Activated T-cell treated with anti-CD3 and anti-CD28 coated beads, Interleukin-2, amount 50 U/mL, for 4 hours (primary cell): ENCODE measurements at regions not wholly inside any gene's neighbourhood (a gene's known extent, or its start where the extent isn't known, plus 50 kb on each side); places are given as distances from the start of the nearest gene placed in this dataset.
"Not testable (repeated sequence)": the region's sequence is repeated elsewhere in the genome, so short reads cannot be mapped to it uniquely, and the experiment has no call there.

ENCODE experiments used
- ATAC-seq, 2 donors: fragments of 200-7000 bp; cut with Tn5 transposase; one replicate each; pipeline ENCODE4 v1.10.0; 2021
- DNase-seq: peaks from one replicate; pipeline ENCODE4 v3.0.0-alpha.2; 2020
- H3K27me3 Mint-ChIP-seq: one replicate; pipeline ENCODE4 v1.8.0; 2021; ENCODE audit warnings: low read depth, mixed read lengths
- H3K36me3 Mint-ChIP-seq: one replicate; pipeline ENCODE4 v1.8.0; 2022; ENCODE audit warnings: mixed read lengths; ENCODE audit not compliant: insufficient read depth
- H3K4me1 Mint-ChIP-seq: one replicate; pipeline ENCODE4 v1.8.0; 2021; ENCODE audit warnings: low read depth, mixed read lengths
- H3K4me3 Mint-ChIP-seq: one replicate; pipeline ENCODE4 v1.8.0; 2021; ENCODE audit warnings: mild to moderate bottlenecking, moderate library complexity, mixed read lengths
- H3K9me3 Mint-ChIP-seq: one replicate; pipeline ENCODE4 v1.8.0; 2021; ENCODE audit warnings: mixed read lengths

GRCh38 chr4:20017070-20017776 is 234.5 kb upstream of the SLIT2 start:
- H3K4me1 Mint-ChIP-seq, result no peaks in the 10 kb centered on the region
- no peaks in the 10 kb centered on the region for H3K36me3 Mint-ChIP-seq
- no peak for DNase-seq
- ATAC-seq, result no peak
- H3K4me3 Mint-ChIP-seq, result no peak overlapping the region
- no peaks in the 10 kb centered on the region for H3K27me3 Mint-ChIP-seq
- H3K9me3 Mint-ChIP-seq, result peaks cover 12% of the 10 kb centered on the region

DNA sequence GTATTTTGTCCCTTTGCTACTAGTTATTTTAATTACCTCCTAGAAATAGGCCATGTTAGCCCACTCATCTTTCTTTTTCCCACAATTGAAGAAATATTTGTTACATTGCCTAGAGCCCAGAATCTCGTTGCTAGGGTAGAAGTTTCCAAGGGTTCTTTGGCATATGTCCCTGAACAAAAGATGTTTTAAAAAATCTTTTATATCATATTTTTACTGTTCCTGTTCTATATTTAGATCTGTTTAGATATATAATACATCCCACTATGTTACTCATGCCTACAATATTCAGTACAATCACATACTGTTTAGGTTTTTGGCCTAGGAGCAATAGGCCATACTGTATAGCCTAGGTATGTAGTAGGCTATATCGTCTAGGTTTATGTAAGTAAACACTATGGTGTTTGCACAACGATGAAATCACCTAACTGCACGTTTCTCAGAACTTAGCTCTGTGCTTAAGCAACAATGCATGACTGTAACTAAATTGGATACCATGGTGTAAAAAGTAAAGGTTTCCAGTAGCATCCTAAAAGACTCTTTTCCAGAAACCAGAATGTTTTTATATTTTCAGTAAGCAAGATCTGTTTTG is 236.0 kb upstream of the SLIT2 start:
- peaks cover 12% of the 10 kb centered on the region for H3K9me3 Mint-ChIP-seq
- no peaks in the 10 kb centered on the region for H3K36me3 Mint-ChIP-seq
- H3K4me1 Mint-ChIP-seq, result no peaks in the 10 kb centered on the region
- H3K4me3 Mint-ChIP-seq, result no peak overlapping the region
- H3K27me3 Mint-ChIP-seq, result no peaks in the 10 kb centered on the region
- DNase-seq (no peak), ATAC-seq (no peak)

DNA sequence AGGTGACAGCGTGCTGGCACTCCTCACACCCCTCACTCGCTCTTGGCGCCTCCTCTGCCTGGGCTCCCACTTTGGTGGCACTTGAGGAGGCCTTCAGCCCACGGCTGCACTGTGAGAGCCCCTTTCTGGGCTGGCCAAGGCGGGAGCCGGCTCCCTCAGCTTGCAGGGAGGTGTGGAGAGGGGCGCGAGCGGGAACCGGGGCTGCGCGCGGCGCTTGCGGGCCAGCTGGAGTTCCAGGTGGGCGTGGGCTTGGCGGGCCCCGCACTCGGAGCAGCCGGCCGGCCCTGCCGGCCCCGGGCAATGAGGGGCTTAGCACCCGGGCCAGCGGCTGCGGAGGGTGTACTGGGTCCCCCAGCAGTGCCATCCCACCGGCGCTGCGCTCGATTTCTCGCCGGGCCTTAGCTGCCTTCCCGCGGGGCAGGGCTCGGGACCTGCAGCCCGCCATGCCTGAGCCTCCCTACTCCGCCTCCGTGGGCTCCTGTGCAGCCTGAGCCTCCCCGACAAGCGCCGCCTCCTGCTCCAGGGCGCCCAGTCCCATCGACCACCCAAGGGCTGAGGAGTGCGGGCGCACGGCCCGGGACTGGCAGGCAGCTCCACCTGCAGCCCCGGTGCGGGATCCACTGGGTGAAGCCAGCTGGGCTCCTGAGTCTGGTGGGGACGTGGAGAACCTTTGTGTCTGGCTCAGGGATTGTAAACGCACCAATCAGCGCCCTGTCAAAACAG is 247.7 kb upstream of the SLIT2 start:
- not testable (repeated sequence) for H3K36me3 Mint-ChIP-seq
- H3K9me3 Mint-ChIP-seq, result peaks cover 12% of the 10 kb centered on the region

DNA sequence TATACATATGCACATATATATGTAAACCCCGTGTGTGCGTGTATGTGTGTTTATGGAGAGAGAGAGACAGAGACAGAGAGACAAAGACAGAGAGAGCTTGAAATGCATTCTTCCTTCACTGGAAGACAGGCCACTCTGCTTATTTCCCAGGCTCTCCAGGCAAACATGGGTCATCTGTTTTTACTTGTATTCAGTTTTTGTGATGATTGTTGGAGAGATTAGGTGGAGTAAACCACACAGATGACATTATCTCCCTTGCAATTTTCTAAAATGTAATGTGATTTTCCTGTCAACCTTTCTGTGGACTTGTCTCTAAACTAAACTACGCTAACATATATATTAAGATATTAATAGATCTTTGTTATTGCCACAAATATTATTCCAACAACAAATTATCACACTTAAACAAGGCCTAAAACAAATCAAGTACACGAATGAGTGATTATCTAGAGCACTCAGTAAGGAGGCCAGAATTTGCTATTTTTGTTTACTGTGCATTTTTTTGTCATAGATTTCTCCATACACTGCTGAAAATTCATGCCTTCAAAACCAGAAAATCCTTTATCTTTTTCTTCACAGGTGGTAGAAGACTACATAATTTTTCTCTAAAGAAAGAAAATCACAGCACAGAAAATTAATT is 251.8 kb upstream of the SLIT2 start:
- no peaks in the 10 kb centered on the region for H3K27me3 Mint-ChIP-seq
- H3K9me3 Mint-ChIP-seq, result peaks cover 3% of the 10 kb centered on the region

More for the DNA sequence above, 247.7 kb upstream of the SLIT2 start:
- not testable (repeated sequence) for H3K4me1 Mint-ChIP-seq, H3K4me3 Mint-ChIP-seq, DNase-seq, H3K27me3 Mint-ChIP-seq, ATAC-seq

GRCh38 chr4:19999276-19999675 is 252.4 kb upstream of the SLIT2 start:
- no peak overlapping the region for H3K4me3 Mint-ChIP-seq
- ATAC-seq, result no peak
- DNase-seq, result no peak
- H3K36me3 Mint-ChIP-seq, result no peaks in the 10 kb centered on the region
- H3K4me1 Mint-ChIP-seq, result no peaks in the 10 kb centered on the region
- H3K27me3 Mint-ChIP-seq, result no peaks in the 10 kb centered on the region
- H3K9me3 Mint-ChIP-seq, result peaks cover 3% of the 10 kb centered on the region

More for the DNA sequence above, 251.8 kb upstream of the SLIT2 start:
- no peak for DNase-seq
- H3K4me3 Mint-ChIP-seq, result no peak overlapping the region
- H3K36me3 Mint-ChIP-seq, result no peaks in the 10 kb centered on the region
- no peaks in the 10 kb centered on the region for H3K4me1 Mint-ChIP-seq
- no peak for ATAC-seq

DNA sequence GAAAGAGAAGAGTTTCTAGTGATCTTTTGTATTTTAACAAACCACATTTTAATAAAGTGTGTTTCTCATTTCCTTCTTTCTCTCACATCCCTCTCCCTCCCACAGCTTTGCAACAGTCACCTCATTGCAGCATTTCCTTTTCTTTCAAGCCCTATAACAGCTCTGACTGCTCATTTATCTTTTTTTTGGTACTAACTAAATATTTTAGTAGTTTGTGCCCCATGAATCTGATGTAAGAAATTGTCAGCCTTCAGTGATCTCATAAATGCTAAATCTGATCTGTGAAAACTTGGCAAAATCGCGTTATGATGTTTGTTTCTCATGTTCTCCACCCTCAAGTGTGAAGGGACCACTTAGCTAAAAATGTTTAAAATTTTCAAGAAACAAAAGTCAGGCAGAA is 258.5 kb upstream of the SLIT2 start:
- H3K36me3 Mint-ChIP-seq, result no peaks in the 10 kb centered on the region
- H3K4me3 Mint-ChIP-seq, result no peak overlapping the region
- ATAC-seq, result no peak
- H3K4me1 Mint-ChIP-seq, result no peaks in the 10 kb centered on the region
- H3K9me3 Mint-ChIP-seq, result peaks cover 8% of the 10 kb centered on the region
- DNase-seq, result no peak
- no peaks in the 10 kb centered on the region for H3K27me3 Mint-ChIP-seq

GRCh38 chr4:19992471-19993093 is 259.1 kb upstream of the SLIT2 start:
- no peaks in the 10 kb centered on the region for H3K4me1 Mint-ChIP-seq
- no peaks in the 10 kb centered on the region for H3K36me3 Mint-ChIP-seq
- H3K4me3 Mint-ChIP-seq, result no peak overlapping the region
- DNase-seq (no peak), ATAC-seq (no peak)
- H3K9me3 Mint-ChIP-seq, result peaks cover 12% of the 10 kb centered on the region
- no peaks in the 10 kb centered on the region for H3K27me3 Mint-ChIP-seq

GRCh38 chr4:19987746-19988145 is 264.0 kb upstream of the SLIT2 start:
- peaks cover 24% of the 10 kb centered on the region for H3K9me3 Mint-ChIP-seq
- ATAC-seq (no peak), DNase-seq (no peak)
- H3K36me3 Mint-ChIP-seq, result no peaks in the 10 kb centered on the region
- no peaks in the 10 kb centered on the region for H3K27me3 Mint-ChIP-seq
- no peaks in the 10 kb centered on the region for H3K4me1 Mint-ChIP-seq
- H3K4me3 Mint-ChIP-seq, result no peak overlapping the region

DNA sequence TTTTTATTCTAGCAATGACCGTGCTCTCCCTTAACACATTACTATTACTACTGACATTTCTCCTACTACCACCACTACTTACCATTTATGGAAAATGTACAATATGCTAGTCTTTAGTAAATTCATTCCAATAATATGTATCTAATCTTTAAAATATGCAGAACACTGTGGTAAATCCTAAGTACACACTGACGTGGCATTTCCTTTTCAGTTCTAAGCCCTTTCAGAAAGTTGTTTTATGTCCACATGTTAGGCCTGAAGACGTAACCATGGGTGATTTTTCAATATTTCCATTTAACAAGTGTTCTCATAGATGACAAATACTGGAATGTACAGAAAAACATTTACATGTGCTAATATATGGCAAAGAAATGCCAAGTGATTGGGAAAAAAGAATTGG is 268.6 kb upstream of the SLIT2 start:
- no peaks in the 10 kb centered on the region for H3K27me3 Mint-ChIP-seq
- no peak for ATAC-seq

GRCh38 chr4:19982556-19982955 is 269.1 kb upstream of the SLIT2 start:
- Mint-ChIP-seq H3K9me3 (peaks cover 24% of the 10 kb centered on the region), H3K4me1 (no peaks in the 10 kb centered on the region), H3K4me3 (no peak overlapping the region), H3K36me3 (no peaks in the 10 kb centered on the region), H3K27me3 (no peaks in the 10 kb centered on the region)
- ATAC-seq, result no peak
- no peak for DNase-seq

More for the DNA sequence above, 268.6 kb upstream of the SLIT2 start:
- peaks cover 22% of the 10 kb centered on the region for H3K9me3 Mint-ChIP-seq
- no peaks in the 10 kb centered on the region for H3K36me3 Mint-ChIP-seq
- no peak for DNase-seq
- H3K4me1 Mint-ChIP-seq, result no peaks in the 10 kb centered on the region
- no peak overlapping the region for H3K4me3 Mint-ChIP-seq

DNA sequence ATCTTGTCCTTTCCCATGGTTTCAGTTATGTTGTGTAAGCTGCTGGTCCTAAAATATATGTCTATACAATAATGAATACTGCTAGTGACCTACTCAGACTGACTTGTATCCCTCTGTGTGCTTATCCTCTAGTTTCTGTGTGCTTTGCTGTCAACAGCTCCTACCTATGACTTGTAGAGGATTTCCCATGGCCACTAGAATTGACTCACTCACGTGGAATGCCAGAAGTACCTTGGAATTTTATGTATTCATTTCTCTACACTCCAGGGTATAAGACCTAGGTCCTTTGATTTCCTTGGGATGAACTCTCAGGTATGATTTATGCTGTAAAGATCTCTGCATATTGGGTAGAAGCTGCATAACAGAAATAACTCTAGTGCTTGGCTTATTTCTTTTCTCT is 279.9 kb upstream of the SLIT2 start:
- peaks cover 9% of the 10 kb centered on the region for H3K9me3 Mint-ChIP-seq
- no peak overlapping the region for H3K4me3 Mint-ChIP-seq
- ATAC-seq (no peak), DNase-seq (no peak)
- H3K4me1 Mint-ChIP-seq, result no peaks in the 10 kb centered on the region
- no peaks in the 10 kb centered on the region for H3K27me3 Mint-ChIP-seq
- no peaks in the 10 kb centered on the region for H3K36me3 Mint-ChIP-seq

DNA sequence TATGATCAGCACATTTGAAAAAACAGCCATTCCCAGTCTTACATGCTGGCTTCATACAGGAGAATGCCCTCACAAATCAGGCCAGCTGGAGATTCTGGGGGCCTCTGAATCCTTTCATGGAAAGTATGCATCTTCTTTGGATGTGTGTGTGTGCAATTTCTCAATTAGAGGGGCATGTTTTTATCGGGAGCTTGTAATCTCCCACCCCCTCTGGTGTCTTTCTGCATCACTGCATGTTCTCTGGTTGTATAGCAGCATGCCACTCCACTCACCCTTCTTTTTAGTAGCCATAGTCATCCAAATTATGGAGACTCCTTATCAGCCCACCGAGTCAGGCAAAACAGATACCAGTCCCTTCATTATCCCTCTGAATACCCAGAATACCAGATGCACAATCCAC is 282.2 kb upstream of the SLIT2 start:
- Mint-ChIP-seq H3K27me3 (no peaks in the 10 kb centered on the region), H3K9me3 (peaks cover 7% of the 10 kb centered on the region), H3K4me1 (no peaks in the 10 kb centered on the region), H3K4me3 (no peak overlapping the region), H3K36me3 (no peaks in the 10 kb centered on the region)
- DNase-seq (no peak), ATAC-seq (no peak)

DNA sequence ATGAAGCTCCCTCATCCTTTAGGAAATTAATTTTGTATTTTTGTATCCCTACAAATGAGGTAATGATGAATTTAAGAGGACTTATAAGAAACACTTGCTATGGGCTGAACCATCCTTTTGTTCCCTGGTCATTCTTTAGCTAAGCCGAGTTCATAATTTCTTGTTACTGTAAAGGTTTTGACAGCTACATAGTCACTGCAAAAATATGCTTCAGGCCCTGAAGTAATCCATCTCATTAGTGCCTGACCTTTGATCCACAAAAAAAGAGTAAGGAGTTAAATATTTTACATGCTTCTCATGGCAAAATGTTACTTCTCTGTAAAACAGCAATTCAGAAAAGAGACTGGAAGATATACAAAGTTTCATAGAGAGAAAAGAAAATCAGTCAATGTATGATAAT is 290.6 kb upstream of the SLIT2 start:
- H3K27me3 Mint-ChIP-seq, result no peaks in the 10 kb centered on the region
- H3K4me1 Mint-ChIP-seq, result no peaks in the 10 kb centered on the region
- no peaks in the 10 kb centered on the region for H3K36me3 Mint-ChIP-seq
- H3K4me3 Mint-ChIP-seq, result no peak overlapping the region
- no peak for ATAC-seq
- no peak for DNase-seq
- peaks cover 5% of the 10 kb centered on the region for H3K9me3 Mint-ChIP-seq

- Mint-ChIP-seq H3K4me3 (no peak overlapping the region), H3K9me3 (peaks cover 5% of the 10 kb centered on the region)
- no peak for DNase-seq
Measured at GRCh38 chr4:19958848-19959247, 292.9 kb upstream of the SLIT2 start.

More at GRCh38 chr4:19958848-19959247, 292.9 kb upstream of the SLIT2 start:
- ATAC-seq, result no peak
- H3K4me1 Mint-ChIP-seq, result no peaks in the 10 kb centered on the region
- H3K27me3 Mint-ChIP-seq, result no peaks in the 10 kb centered on the region
- no peaks in the 10 kb centered on the region for H3K36me3 Mint-ChIP-seq
